Right cardiac atrium (tissue), 5 donors: ENCODE measurements at regions not wholly inside any gene's neighbourhood (a gene's known extent, or its start where the extent isn't known, plus 50 kb on each side); places are given as distances from the start of the nearest gene placed in this dataset.
"Not testable (repeated sequence)": the region's sequence is repeated elsewhere in the genome, so short reads cannot be mapped to it uniquely, and the experiment has no call there.

ENCODE experiments used
- ATAC-seq, 2 donors: fragments of 200-7000 bp; cut with Tn5 transposase; one replicate each; pipeline versions ENCODE4 v1.8.0 to v1.9.1; 2020; ENCODE audit warnings: moderate library complexity in 2 of 2, mild to moderate bottlenecking in 1 of 2
- DNase-seq, 3 donors: peaks; one replicate each; pipeline ENCODE4 v3.0.0-alpha.2; 2020
- H3K27ac ChIP-seq: one replicate; pipeline ENCODE4 v1.5.1; 2013; ENCODE audit warnings: mild to moderate bottlenecking, low read length, control low read depth, moderate library complexity
- H3K27me3 ChIP-seq: one replicate; pipeline ENCODE4 v1.6.1; 2013; ENCODE audit not compliant: control insufficient read depth, insufficient read depth
- H3K4me1 ChIP-seq: one replicate; pipeline ENCODE4 v1.6.1; 2013; ENCODE audit warnings: low read length; ENCODE audit not compliant: control insufficient read depth, insufficient read depth
- H3K4me3 ChIP-seq: one replicate; pipeline ENCODE4 v1.5.1; 2013; ENCODE audit warnings: low read length, control low read depth
- H3K9me3 ChIP-seq: one replicate; pipeline ENCODE4 v1.6.1; 2013; ENCODE audit warnings: low read length; ENCODE audit not compliant: control insufficient read depth
- WGBS: extraction: QIAGEN DNeasy Blood & Tissue Kit; methylation state at CpG from one replicate; pipeline ENCODE4 v1.1.7; 2013; 5-methylcytosine and 5-hydroxymethylcytosine counted together
- intact Hi-C, 4 donors: fragments of 100-400 bp; cut with DNase I; formaldehyde crosslinking; loops; one replicate each; pipeline versions ENCODE4 v1.11.0 to v1.14.0; 2022 to 2023
- donor health status: healthy with polysubstance abuse.
- donor health status: DM: no; HTN: yes; CAD: no.
- donor health status: DM: no; HTN: no; CAD: no.
- donor health status: DM: no; HTN: yes; CAD: no; lungs with severe emphysema.
- donor health status: DM: yes; HTN: yes; CAD: no.

- intact Hi-C loops: no loop called here
- Histone ChIP-seq H3K4me3 (no peak overlapping the region), H3K4me1 (no peaks in the 10 kb centered on the region), H3K27ac (no peak overlapping the region), H3K9me3 (no peaks in the 10 kb centered on the region), H3K27me3 (no peaks in the 10 kb centered on the region)
- DNase-seq: no peak
- ATAC-seq: no peak
- 93% methylated on average over 1 of the region's 1 CpG for WGBS
Measured at GRCh38 chrX:77162777-77163176, 284.4 kb upstream of the FGF16 start.

GRCh38 chrX:77167993-77168392, 279.2 kb upstream of the FGF16 start:
- intact Hi-C loops: no loop called here
- no peaks in the 10 kb centered on the region for H3K9me3 ChIP-seq
- no peaks in the 10 kb centered on the region for H3K27me3 ChIP-seq
- DNase-seq: no peak
- no peaks in the 10 kb centered on the region for H3K4me1 ChIP-seq
- no peak overlapping the region for H3K4me3 ChIP-seq
- H3K27ac ChIP-seq: no peak overlapping the region
- 18% methylated on average over 1 of the region's 1 CpG for WGBS
- no peak for ATAC-seq

GRCh38 chrX:77174680-77175519, 272.3 kb upstream of the FGF16 start:
- Histone ChIP-seq H3K4me3 (no peak overlapping the region), H3K27me3 (no peaks in the 10 kb centered on the region), H3K27ac (no peak overlapping the region), H3K4me1 (no peaks in the 10 kb centered on the region), H3K9me3 (no peaks in the 10 kb centered on the region)
- DNase-seq: peak in 1 of 3 donors; percentile 34
- intact Hi-C loops: no loop called here
- WGBS: 37% methylated on average over 2 of the region's 2 CpGs
- ATAC-seq: peak in 1 of 2 donors; percentile 89

- DNase-seq: no peak
- Histone ChIP-seq H3K9me3 (no peaks in the 10 kb centered on the region), H3K27me3 (no peaks in the 10 kb centered on the region), H3K4me3 (no peak overlapping the region), H3K4me1 (no peaks in the 10 kb centered on the region), H3K27ac (no peak overlapping the region)
- 86% methylated on average over 4 of the region's 4 CpGs for WGBS
- no peak for ATAC-seq
- intact Hi-C loops: no loop called here
Measured at GRCh38 chrX:77200663-77201062, 246.5 kb upstream of the FGF16 start.

GRCh38 chrX:77223046-77223445, 224.1 kb upstream of the FGF16 start:
- DNase-seq (no peak), ATAC-seq (no peak)
- no peaks in the 10 kb centered on the region for H3K27me3 ChIP-seq
- no peaks in the 10 kb centered on the region for H3K9me3 ChIP-seq
- H3K4me3 ChIP-seq: no peak overlapping the region
- no peak overlapping the region for H3K27ac ChIP-seq
- WGBS: 29% methylated on average over 8 of the region's 8 CpGs
- H3K4me1 ChIP-seq: no peaks in the 10 kb centered on the region
- intact Hi-C loops: no loop called here

DNA sequence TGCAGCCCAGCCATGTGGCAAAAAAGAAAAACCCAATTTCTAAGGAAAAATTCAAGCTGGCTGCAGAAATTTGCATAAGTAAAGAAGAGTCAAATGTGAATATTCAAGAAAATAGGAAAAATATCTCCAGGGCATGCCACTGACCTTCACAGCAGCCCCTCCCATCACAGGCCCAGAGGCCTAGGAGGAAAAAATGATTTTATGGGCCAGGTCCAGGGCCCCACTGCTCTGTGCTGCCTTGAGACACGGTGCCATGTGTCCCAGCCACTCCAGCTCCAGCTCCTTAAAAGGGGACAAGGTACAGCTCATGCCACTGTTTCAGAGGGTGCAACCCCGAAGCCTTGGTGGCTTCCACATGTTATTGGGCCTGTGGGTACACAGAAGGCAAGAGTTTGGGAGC, 182.7 kb upstream of the FGF16 start:
- ATAC-seq: no peak
- no peaks in the 10 kb centered on the region for H3K9me3 ChIP-seq
- no peaks in the 10 kb centered on the region for H3K27me3 ChIP-seq
- H3K27ac ChIP-seq: no peak overlapping the region
- WGBS: 50% methylated on average over 2 of the region's 2 CpGs
- intact Hi-C loops: no loop called here
- no peaks in the 10 kb centered on the region for H3K4me1 ChIP-seq
- no peak for DNase-seq
- H3K4me3 ChIP-seq: no peak overlapping the region

GRCh38 chrX:77275392-77275791, 171.8 kb upstream of the FGF16 start:
- no peak overlapping the region for H3K4me3 ChIP-seq
- H3K4me1 ChIP-seq: no peaks in the 10 kb centered on the region
- ATAC-seq: no peak
- intact Hi-C loops: no loop called here
- no peak overlapping the region for H3K27ac ChIP-seq
- H3K9me3 ChIP-seq: no peaks in the 10 kb centered on the region
- WGBS: 100% methylated on average over 1 of the region's 1 CpG
- no peaks in the 10 kb centered on the region for H3K27me3 ChIP-seq
- no peak for DNase-seq

DNA sequence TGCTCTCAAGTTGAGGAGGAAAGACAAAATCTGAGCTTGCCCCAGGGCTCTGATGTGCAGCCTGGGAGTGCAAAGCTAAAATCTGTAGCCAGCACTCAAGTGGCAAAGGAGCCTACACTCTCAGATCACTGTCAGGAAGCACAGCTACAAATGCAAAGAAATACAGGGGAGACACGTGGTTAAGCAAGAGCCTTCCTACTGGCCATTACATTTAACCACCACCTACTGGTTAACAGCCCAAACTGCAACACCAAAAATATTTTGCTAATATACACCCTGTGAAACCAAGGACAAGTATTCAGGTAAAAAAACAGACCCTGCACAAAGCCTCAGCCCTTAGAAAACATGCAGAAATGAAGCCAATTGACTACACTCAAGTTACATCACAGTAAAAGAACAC, 170.4 kb upstream of the FGF16 start:
- no peak for DNase-seq
- Histone ChIP-seq H3K4me3 (no peak overlapping the region), H3K27ac (no peak overlapping the region), H3K4me1 (no peaks in the 10 kb centered on the region), H3K27me3 (no peaks in the 10 kb centered on the region), H3K9me3 (no peaks in the 10 kb centered on the region)
- intact Hi-C loops: no loop called here
- ATAC-seq: no peak
- 15% methylated on average over 1 of the region's 1 CpG for WGBS

DNA sequence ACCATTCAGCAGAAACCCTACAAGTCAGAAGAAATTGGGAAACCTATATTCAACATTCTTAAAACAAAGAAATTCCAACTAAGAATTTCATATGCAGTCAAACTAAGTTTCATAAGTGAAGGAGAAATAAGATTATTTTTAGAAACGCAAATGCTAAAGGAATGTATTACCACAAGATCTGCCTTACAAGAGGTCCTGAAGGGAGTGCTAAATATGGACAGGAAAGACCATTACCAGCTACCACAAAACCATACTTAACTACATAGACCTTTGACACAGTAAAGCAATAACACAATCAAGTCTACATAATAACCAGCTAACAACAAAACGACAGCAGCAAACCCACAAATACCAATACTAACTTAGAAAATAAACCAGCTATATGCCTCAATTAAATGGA, 169.3 kb upstream of the FGF16 start:
- DNase-seq (no peak), ATAC-seq (no peak)
- Histone ChIP-seq H3K27ac (no peak overlapping the region), H3K27me3 (no peaks in the 10 kb centered on the region), H3K4me1 (no peaks in the 10 kb centered on the region), H3K9me3 (no peaks in the 10 kb centered on the region), H3K4me3 (no peak overlapping the region)
- WGBS: 75% methylated on average over 2 of the region's 2 CpGs
- intact Hi-C loops: no loop called here

DNA sequence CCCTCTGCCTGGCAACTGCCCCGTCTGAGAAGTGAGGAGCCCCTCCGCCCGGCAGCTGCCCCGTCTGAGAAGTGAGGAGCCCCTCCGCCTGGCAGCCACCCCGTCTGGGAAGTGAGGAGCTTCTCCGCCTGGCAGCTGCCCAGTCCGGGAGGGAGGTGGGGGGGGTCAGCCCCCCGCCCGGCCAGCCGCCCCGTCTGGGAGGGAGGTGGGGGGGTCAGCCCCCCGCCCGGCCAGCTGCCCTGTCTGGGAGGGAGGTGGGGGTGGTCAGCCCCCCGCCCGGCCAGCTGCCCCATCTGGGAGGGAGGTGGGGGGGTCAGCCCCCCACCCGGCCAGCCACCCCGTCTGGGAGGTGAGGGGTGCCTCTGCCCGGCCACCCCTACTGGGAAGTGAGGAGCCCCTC, 167.8 kb upstream of the FGF16 start:
- DNase-seq: peak in 1 of 3 donors; percentile 51
- H3K27me3 ChIP-seq, ATAC-seq, H3K27ac ChIP-seq, H3K9me3 ChIP-seq, H3K4me3 ChIP-seq, H3K4me1 ChIP-seq, intact Hi-C loops: not testable (repeated sequence)
- WGBS: 93% methylated on average over 14 of the region's 19 CpGs

DNA sequence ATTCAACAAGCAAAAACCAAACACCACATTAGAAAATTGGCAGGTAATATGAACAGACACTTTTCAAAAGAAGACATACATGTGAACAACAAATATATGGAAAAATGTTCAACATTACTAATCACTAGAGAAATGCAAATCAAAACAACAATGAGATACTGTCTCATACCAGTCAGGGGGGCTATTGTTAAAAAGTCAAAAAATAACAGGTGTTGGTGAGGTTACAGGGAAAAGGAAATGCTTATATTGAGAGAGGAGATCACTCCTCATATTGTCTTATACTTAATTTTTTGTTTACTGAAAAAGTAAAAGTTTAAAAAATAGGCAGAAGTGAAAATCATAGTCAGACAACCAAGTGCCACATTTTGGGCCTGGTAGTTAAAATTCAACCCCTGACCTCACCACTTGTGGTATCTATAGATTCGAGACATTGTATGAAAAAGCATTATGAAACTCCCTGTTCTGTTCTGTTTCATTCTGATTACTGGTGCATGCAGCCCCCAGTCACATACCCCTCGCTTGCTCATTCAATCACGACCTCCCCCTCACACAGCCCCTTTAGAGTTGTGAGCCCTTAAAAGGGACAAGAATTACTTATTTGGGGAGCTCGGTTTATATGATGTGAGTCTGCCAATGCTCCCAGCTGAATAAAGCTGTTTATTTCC, 153.7 kb upstream of the FGF16 start:
- Histone ChIP-seq H3K4me3 (no peak overlapping the region), H3K27me3 (no peaks in the 10 kb centered on the region), H3K9me3 (no peaks in the 10 kb centered on the region), H3K27ac (no peak overlapping the region), H3K4me1 (no peaks in the 10 kb centered on the region)
- 67% methylated on average over 4 of the region's 4 CpGs for WGBS
- ATAC-seq: no peak
- DNase-seq: no peak
- intact Hi-C loops: no loop called here
